HEK293 (cell line): ENCODE measurements at regions not wholly inside any gene's neighbourhood (a gene's known extent, or its start where the extent isn't known, plus 50 kb on each side); places are given as distances from the start of the nearest gene placed in this dataset.

Experiments
- CTCF ChIA-PET: fragments of 350-600 bp; formaldehyde crosslinking; extraction: SDS; loops from one replicate; lab custom pipeline; 2021; ENCODE audit warnings: antibody characterized with exemption; lab: Yijun Ruan, JAX
- POLR2A ChIA-PET: fragments of 300-600 bp; formaldehyde crosslinking; extraction: SDS; loops from one replicate; lab custom pipeline; 2020; ENCODE audit warnings: antibody characterized with exemption, inconsistent platforms; lab: Yijun Ruan, JAX
- H3K27ac ChIP-seq: fragments of 200-500 bp; sonication (Bioruptor generic); 2 replicates; pipeline ENCODE4 v1.5.1; 2014; ENCODE audit warnings: low read depth, low read length, control low read depth, inconsistent platforms; ENCODE audit errors: extremely low read depth
- H3K36me3 ChIP-seq, 2 experiments: fragments of 200-500 bp in 1 of 2; sonication (Bioruptor generic) in 1 of 2; 1 replicate in 1 of 2; 2 replicates in 1 of 2; pipeline ENCODE4 v1.5.1; 2014 to 2017; ENCODE audit warnings: inconsistent platforms in 2 of 2, low read length in 2 of 2; ENCODE audit not compliant: control insufficient read depth in 2 of 2, insufficient read depth in 1 of 2
- H3K4me1 ChIP-seq: fragments of 200-500 bp; sonication (Bioruptor generic); 2 replicates; pipeline ENCODE4 v1.5.1; 2014; ENCODE audit warnings: mild to moderate bottlenecking, low read length, inconsistent platforms; ENCODE audit not compliant: control insufficient read depth, insufficient read depth
- H3K4me3 ChIP-seq: 2 replicates; pipeline ENCODE4 v1.5.1; 2011; ENCODE audit warnings: low read depth, mild to moderate bottlenecking, control low read depth, low read length, moderate library complexity
- H3K9me3 ChIP-seq: fragments of 200-500 bp; sonication (Bioruptor generic); 2 replicates; pipeline ENCODE4 v1.5.1; 2014; ENCODE audit warnings: low read depth, low read length, inconsistent platforms; ENCODE audit not compliant: control insufficient read depth, insufficient read depth
- KLF10 ChIP-seq: fragments of 450-650 bp; IDR thresholded peaks from 2 replicates; pipeline ENCODE4 v1.5.1; 2018; ENCODE audit warnings: missing biosample characterization, mild to moderate bottlenecking, missing genetic modification characterization
- KLF7 ChIP-seq: fragments of 450-650 bp; formaldehyde crosslinking; IDR thresholded peaks from 2 replicates; pipeline ENCODE4 v1.5.1; 2016; ENCODE audit warnings: missing biosample characterization, missing genetic modification characterization, borderline replicate concordance
- KLF8 ChIP-seq: fragments of 450-650 bp; formaldehyde crosslinking; IDR thresholded peaks from 2 replicates; pipeline ENCODE4 v1.5.1; 2016; ENCODE audit warnings: missing biosample characterization, missing genetic modification characterization
- RBAK ChIP-seq: fragments of 450-650 bp; formaldehyde crosslinking; IDR thresholded peaks from 2 replicates; pipeline ENCODE4 v1.5.1; 2016; ENCODE audit warnings: missing biosample characterization, missing genetic modification characterization
- SCRT2 ChIP-seq: fragments of 450-650 bp; formaldehyde crosslinking; IDR thresholded peaks from 2 replicates; pipeline ENCODE4 v1.5.1; 2016; ENCODE audit warnings: missing biosample characterization, missing genetic modification characterization
- SETDB1 ChIP-seq: IDR thresholded peaks from one replicate; pipeline ENCODE4 v1.6.1; 2017; ENCODE audit warnings: mild to moderate bottlenecking, low read length, moderate library complexity, mixed read lengths; ENCODE audit not compliant: insufficient read length
- ZBTB21 ChIP-seq: fragments of 450-650 bp; formaldehyde crosslinking; IDR thresholded peaks from 2 replicates; pipeline ENCODE4 v1.5.1; 2017; ENCODE audit warnings: missing biosample characterization, missing genetic modification characterization
- ZNF132 ChIP-seq: fragments of 450-650 bp; formaldehyde crosslinking; IDR thresholded peaks from 2 replicates; pipeline ENCODE4 v1.5.1; 2017; ENCODE audit warnings: missing biosample characterization, missing genetic modification characterization, borderline replicate concordance
- ZNF155 ChIP-seq: fragments of 450-650 bp; formaldehyde crosslinking; IDR thresholded peaks from 2 replicates; pipeline ENCODE4 v1.5.1; 2016; ENCODE audit warnings: missing biosample characterization, missing genetic modification characterization
- ZNF335 ChIP-seq: fragments of 450-650 bp; formaldehyde crosslinking; conservative IDR thresholded peaks from 2 replicates; pipeline ENCODE4 v1.5.1; 2016; ENCODE audit warnings: missing biosample characterization, missing genetic modification characterization
- ZNF350 ChIP-seq: fragments of 450-650 bp; formaldehyde crosslinking; IDR thresholded peaks from 2 replicates; pipeline ENCODE4 v1.5.0; 2017; ENCODE audit warnings: missing biosample characterization, mild to moderate bottlenecking, missing genetic modification characterization
- ZNF623 ChIP-seq: fragments of 450-650 bp; formaldehyde crosslinking; IDR thresholded peaks from 2 replicates; pipeline ENCODE4 v1.5.1; 2016; ENCODE audit warnings: missing biosample characterization, missing genetic modification characterization
- ZNF660 ChIP-seq: fragments of 450-650 bp; IDR thresholded peaks from 2 replicates; pipeline ENCODE4 v1.5.1; 2018; ENCODE audit warnings: missing biosample characterization, mild to moderate bottlenecking, missing genetic modification characterization
- ZNF777 ChIP-seq: fragments of 450-650 bp; formaldehyde crosslinking; IDR thresholded peaks from 2 replicates; pipeline ENCODE4 v1.5.1; 2017; ENCODE audit warnings: missing biosample characterization, missing genetic modification characterization, borderline replicate concordance
- TF ChIP-seq, protein P1 (sequence below): fragments of 450-650 bp; formaldehyde crosslinking; IDR thresholded peaks from 2 replicates; pipeline ENCODE4 v1.5.1; 2016; ENCODE audit warnings: missing biosample characterization, missing genetic modification characterization, borderline replicate concordance
- TF ChIP-seq, protein P2 (sequence below): fragments of 450-650 bp; formaldehyde crosslinking; optimal IDR thresholded peaks from 2 replicates; pipeline ENCODE3; 2016; ENCODE audit warnings: missing biosample characterization, mild to moderate bottlenecking, missing genetic modification characterization
- TF ChIP-seq, protein P3 (sequence below): fragments of 450-650 bp; formaldehyde crosslinking; conservative IDR thresholded peaks from 2 replicates; pipeline ENCODE4 v1.5.1; 2016; ENCODE audit warnings: low read depth, missing biosample characterization, missing genetic modification characterization
- TF ChIP-seq, protein P4 (sequence below): fragments of 450-650 bp; formaldehyde crosslinking; IDR thresholded peaks from 2 replicates; pipeline ENCODE4 v1.5.1; 2016; ENCODE audit warnings: missing biosample characterization, missing genetic modification characterization

DNA sequence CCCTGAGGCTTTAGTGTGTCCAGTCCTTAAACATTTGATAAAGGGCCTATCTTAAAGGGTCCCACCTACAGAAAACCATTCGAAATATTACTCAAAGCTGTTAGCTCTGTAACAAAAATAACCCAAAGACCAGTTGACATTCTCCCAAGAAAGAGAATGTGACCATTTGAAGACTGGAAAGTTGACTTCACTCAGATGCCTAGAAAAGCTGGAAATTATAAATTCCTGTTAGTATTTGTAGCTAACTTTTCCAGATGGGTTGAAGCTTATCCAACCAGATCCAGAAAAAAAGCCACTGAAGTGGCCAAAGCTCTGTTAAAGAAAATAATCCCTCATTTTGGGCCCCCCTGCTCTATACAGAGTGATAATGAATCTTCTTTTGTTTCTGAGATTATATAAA lies 408.4 kb downstream of the PLOD2 start:
- Histone ChIP-seq H3K9me3 (no peaks in the 10 kb centered on the region), H3K4me3 (no peak overlapping the region)
- TF ChIP-seq KLF8, result no peak
- TF ChIP-seq KLF7 (tag by site-specific recombination), result no peak
- TF ChIP-seq ZBTB21 (tag by site-specific recombination), result no peak
- TF ChIP-seq RBAK (tag by site-specific recombination), result no peak
- TF ChIP-seq, protein P1, sequence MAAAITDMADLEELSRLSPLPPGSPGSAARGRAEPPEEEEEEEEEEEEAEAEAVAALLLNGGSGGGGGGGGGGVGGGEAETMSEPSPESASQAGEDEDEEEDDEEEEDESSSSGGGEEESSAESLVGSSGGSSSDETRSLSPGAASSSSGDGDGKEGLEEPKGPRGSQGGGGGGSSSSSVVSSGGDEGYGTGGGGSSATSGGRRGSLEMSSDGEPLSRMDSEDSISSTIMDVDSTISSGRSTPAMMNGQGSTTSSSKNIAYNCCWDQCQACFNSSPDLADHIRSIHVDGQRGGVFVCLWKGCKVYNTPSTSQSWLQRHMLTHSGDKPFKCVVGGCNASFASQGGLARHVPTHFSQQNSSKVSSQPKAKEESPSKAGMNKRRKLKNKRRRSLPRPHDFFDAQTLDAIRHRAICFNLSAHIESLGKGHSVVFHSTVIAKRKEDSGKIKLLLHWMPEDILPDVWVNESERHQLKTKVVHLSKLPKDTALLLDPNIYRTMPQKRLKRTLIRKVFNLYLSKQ, result no peak
- TF ChIP-seq, protein P2, sequence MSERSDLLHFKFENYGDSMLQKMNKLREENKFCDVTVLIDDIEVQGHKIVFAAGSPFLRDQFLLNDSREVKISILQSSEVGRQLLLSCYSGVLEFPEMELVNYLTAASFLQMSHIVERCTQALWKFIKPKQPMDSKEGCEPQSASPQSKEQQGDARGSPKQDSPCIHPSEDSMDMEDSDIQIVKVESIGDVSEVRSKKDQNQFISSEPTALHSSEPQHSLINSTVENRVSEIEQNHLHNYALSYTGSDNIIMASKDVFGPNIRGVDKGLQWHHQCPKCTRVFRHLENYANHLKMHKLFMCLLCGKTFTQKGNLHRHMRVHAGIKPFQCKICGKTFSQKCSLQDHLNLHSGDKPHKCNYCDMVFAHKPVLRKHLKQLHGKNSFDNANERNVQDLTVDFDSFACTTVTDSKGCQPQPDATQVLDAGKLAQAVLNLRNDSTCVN (tag by site-specific recombination), result no peak
- TF ChIP-seq SCRT2 (tag by site-specific recombination), result no peak
- TF ChIP-seq ZNF350 (tag by site-specific recombination), result no peak
- no peak for TF ChIP-seq SETDB1
- no peak for TF ChIP-seq ZNF155 (tag by site-specific recombination)
- no peak for TF ChIP-seq ZNF335 (tag by site-specific recombination)
- no peak for TF ChIP-seq ZNF623 (tag by site-specific recombination)
- TF ChIP-seq ZNF660, result no peak
- no peak for TF ChIP-seq ZNF777 (tag by site-specific recombination)
- no peak for TF ChIP-seq KLF10 (tag by site-specific recombination)
- TF ChIP-seq, protein P3, sequence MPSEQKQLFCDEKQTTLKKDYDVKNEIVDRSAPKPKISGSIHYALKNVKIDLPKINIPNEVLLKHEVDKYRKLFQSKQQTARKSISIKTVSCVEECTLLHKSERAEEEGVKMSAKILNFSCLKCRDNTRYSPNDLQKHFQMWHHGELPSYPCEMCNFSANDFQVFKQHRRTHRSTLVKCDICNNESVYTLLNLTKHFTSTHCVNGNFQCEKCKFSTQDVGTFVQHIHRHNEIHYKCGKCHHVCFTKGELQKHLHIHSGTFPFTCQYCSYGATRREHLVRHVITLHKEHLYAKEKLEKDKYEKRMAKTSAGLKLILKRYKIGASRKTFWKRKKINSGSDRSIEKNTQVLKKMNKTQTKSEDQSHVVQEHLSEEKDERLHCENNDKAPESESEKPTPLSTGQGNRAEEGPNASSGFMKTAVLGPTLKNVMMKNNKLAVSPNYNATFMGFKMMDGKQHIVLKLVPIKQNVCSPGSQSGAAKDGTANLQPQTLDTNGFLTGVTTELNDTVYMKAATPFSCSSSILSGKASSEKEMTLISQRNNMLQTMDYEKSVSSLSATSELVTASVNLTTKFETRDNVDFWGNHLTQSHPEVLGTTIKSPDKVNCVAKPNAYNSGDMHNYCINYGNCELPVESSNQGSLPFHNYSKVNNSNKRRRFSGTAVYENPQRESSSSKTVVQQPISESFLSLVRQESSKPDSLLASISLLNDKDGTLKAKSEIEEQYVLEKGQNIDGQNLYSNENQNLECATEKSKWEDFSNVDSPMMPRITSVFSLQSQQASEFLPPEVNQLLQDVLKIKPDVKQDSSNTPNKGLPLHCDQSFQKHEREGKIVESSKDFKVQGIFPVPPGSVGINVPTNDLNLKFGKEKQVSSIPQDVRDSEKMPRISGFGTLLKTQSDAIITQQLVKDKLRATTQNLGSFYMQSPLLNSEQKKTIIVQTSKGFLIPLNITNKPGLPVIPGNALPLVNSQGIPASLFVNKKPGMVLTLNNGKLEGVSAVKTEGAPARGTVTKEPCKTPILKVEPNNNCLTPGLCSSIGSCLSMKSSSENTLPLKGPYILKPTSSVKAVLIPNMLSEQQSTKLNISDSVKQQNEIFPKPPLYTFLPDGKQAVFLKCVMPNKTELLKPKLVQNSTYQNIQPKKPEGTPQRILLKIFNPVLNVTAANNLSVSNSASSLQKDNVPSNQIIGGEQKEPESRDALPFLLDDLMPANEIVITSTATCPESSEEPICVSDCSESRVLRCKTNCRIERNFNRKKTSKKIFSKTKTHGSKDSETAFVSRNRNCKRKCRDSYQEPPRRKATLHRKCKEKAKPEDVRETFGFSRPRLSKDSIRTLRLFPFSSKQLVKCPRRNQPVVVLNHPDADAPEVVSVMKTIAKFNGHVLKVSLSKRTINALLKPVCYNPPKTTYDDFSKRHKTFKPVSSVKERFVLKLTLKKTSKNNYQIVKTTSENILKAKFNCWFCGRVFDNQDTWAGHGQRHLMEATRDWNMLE (tag by site-specific recombination), result no peak
- TF ChIP-seq ZNF132 (tag by site-specific recombination), result no peak
- TF ChIP-seq, protein P4, sequence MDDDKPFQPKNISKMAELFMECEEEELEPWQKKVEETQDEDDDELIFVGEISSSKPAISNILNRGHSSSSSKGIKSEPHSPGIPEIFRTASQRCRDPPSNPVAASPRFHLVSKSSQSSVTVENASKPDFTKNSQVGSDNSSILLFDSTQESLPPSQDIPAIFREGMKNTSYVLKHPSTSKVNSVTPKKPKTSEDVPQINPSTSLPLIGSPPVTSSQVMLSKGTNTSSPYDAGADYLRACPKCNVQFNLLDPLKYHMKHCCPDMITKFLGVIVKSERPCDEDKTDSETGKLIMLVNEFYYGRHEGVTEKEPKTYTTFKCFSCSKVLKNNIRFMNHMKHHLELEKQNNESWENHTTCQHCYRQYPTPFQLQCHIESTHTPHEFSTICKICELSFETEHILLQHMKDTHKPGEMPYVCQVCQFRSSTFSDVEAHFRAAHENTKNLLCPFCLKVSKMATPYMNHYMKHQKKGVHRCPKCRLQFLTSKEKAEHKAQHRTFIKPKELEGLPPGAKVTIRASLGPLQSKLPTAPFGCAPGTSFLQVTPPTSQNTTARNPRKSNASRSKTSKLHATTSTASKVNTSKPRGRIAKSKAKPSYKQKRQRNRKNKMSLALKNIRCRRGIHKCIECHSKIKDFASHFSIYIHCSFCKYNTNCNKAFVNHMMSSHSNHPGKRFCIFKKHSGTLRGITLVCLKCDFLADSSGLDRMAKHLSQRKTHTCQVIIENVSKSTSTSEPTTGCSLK (tag by site-specific recombination), result no peak
- TF ChIP-seq, all 188 proteins: peak for 0
- ChIA-PET CTCF (no interaction called here), POLR2A (no interaction called here)
- Histone ChIP-seq H3K27ac (no peak overlapping the region), H3K4me1 (no peaks in the 10 kb centered on the region), H3K36me3 (no peaks in the 10 kb centered on the region)
